ENCODE measurements at regions not wholly inside any gene's neighbourhood (a gene's known extent, or its start where the extent isn't known, plus 50 kb on each side); places are given as distances from the start of the nearest gene placed in this dataset.
"Not testable (repeated sequence)": the region's sequence is repeated elsewhere in the genome, so short reads cannot be mapped to it uniquely, and the experiment has no call there.

DNA sequence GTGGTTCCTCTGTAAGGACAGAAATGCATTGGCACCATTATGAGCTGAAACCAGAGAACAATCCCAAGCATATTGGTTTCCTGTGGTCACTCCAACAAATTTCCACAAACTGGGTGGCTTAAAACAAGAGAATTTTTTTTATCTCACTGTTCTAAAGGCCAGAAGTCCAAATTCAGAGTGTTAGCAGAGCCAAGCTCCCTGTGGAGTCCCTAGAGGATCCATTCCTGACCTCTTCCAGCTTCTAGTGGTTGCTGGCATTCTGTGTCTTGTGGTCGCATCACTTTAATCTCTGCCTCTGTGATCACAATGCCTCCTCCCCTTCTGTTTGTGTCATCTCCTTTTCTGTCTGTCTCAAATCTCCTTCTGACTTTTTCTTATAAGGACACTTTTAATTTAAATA lies 380.3 kb downstream of the NYAP2 start:
- H3K36me3 ChIP-seq (replicated peaks), result no peaks in the 10 kb centered on the region
- no peaks in the 10 kb centered on the region for H3K4me1 ChIP-seq
- H3K27me3 ChIP-seq (ENCODE audit: low read depth), result no peaks in the 10 kb centered on the region
- no peaks in the 10 kb centered on the region for H3K9me3 ChIP-seq
- H3K4me3 ChIP-seq, result no peak overlapping the region
- no peak for DNase-seq (ENCODE audit: low spot score in 2 of 2)
- in situ Hi-C loops (cut with MboI; ENCODE audit: low sequenced_read_pairs), result no loop called here

DNA sequence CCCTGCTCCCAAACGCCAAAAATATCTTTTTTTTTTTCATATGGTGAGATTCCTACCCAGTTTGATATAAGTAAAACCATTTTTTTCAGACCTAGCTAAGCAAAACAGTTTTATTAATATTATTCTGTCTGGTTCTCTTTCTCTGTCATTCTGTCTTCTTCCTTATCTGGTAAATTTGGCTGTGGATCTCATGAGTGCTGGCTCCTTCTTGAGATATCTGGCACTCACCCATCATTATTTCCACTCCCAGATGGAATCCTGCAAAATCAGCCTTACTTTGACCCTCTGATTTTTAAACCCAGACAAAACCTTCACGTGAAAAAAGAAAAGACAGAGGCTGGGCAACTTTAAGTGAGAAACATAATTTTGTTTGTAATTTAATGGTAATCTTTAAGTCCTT lies 373.6 kb downstream of the NYAP2 start:
- no peak overlapping the region for H3K4me3 ChIP-seq
- no peaks in the 10 kb centered on the region for H3K4me1 ChIP-seq
- no peaks in the 10 kb centered on the region for H3K36me3 ChIP-seq (replicated peaks)
- H3K9me3 ChIP-seq, result no peaks in the 10 kb centered on the region
- DNase-seq (ENCODE audit: low spot score in 2 of 2), result no peak
- H3K27me3 ChIP-seq (ENCODE audit: low read depth), result no peaks in the 10 kb centered on the region
- in situ Hi-C loops (cut with MboI; ENCODE audit: low sequenced_read_pairs), result no loop called here

DNA sequence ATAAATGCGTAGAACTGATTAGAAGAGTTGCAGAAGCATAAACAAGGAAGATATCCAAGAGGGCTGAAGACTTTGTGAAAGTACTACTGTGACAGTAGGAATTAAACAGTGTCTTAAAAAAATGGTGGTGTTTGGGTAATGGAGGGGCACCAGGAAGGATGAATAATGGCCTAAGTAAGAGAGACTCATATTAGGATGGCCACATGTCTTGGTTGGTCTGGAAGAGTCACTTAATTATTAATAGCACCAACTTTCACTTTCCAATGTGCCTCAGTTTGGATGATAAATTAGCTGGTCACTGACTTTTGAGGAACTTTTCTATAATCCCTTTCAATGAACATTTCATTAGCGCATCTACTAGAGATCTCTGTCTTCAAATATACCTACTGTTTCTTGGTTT lies 372.2 kb downstream of the NYAP2 start:
- no peak for DNase-seq (ENCODE audit: low spot score in 2 of 2)
- Histone ChIP-seq H3K27me3 (ENCODE audit: low read depth) (no peaks in the 10 kb centered on the region), H3K4me3 (no peak overlapping the region), H3K36me3 (replicated peaks) (no peaks in the 10 kb centered on the region), H3K4me1 (no peaks in the 10 kb centered on the region), H3K9me3 (no peaks in the 10 kb centered on the region)
- in situ Hi-C loops (cut with MboI; ENCODE audit: low sequenced_read_pairs), result no loop called here

DNA sequence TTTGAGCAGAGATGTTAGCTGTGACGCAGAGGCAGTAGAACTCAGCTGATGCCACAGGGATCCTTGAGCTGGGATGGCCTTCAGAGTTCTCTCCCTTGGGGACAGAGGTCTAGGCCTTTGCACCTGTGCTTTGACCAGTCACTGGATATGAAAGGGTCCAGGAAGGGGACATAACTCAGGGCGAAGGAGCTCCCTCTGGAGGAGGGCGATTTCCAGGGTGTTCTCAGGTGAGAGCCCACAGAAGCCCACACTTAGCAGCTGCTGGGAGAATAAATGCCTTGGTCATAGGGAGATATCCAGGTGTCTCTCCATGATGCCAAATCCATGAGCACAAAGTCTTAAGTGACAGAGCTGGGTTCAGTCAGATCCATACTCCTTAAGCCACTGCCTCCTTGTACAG lies 369.2 kb downstream of the NYAP2 start:
- no peaks in the 10 kb centered on the region for H3K4me1 ChIP-seq
- no peaks in the 10 kb centered on the region for H3K36me3 ChIP-seq (replicated peaks)
- H3K27me3 ChIP-seq (ENCODE audit: low read depth), result no peaks in the 10 kb centered on the region
- H3K4me3 ChIP-seq, result no peak overlapping the region
- no peak for DNase-seq (ENCODE audit: low spot score in 2 of 2)
- H3K9me3 ChIP-seq, result no peaks in the 10 kb centered on the region
- in situ Hi-C loops (cut with MboI; ENCODE audit: low sequenced_read_pairs), result no loop called here

DNA sequence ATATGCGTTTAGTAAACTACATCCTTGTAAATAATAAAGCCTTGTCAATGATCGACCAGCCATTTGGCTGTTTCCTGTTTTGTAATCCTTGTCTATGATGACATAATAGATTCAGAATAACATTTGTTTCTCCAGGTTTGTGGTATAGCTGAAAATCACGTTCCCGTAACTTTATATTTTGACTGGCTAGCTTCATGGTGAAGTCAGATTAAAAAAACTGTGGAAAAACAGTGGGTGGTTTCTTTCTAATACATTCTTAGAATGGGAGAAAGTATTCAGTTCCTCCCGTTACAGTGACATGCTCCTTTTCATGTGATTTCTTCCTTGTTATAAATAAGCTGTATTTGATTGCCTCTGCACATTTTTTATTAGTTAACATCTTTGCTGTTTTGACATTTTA lies 366.9 kb downstream of the NYAP2 start:
- H3K27me3 ChIP-seq (ENCODE audit: low read depth), result no peaks in the 10 kb centered on the region
- H3K36me3 ChIP-seq (replicated peaks), result no peaks in the 10 kb centered on the region
- in situ Hi-C loops (cut with MboI; ENCODE audit: low sequenced_read_pairs), result no loop called here
- no peak overlapping the region for H3K4me3 ChIP-seq
- no peaks in the 10 kb centered on the region for H3K9me3 ChIP-seq
- no peak for DNase-seq (ENCODE audit: low spot score in 2 of 2)
- H3K4me1 ChIP-seq, result no peaks in the 10 kb centered on the region

DNA sequence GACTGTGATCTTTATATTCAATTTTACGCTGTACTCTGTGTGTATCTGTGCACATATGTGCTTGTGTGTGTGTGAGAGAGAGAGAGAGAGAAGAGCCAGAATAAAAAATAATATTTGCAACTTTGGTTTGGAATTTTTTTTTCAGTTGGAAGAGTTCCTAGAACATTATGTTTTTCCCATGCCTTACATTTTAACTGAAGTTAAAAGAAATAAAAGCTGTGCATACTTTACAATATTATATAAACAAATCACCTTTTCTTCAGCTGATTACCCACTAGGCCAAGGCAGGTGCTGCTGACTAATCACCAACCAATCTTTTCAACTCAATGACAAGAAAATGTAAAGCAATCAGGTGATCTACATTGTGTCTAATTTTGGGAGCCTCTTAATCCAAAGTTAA lies 366.3 kb downstream of the NYAP2 start:
- Histone ChIP-seq H3K4me3 (no peak overlapping the region), H3K9me3 (no peaks in the 10 kb centered on the region), H3K4me1 (no peaks in the 10 kb centered on the region), H3K36me3 (replicated peaks) (no peaks in the 10 kb centered on the region), H3K27me3 (ENCODE audit: low read depth) (no peaks in the 10 kb centered on the region)
- in situ Hi-C loops (cut with MboI; ENCODE audit: low sequenced_read_pairs), result no loop called here
- no peak for DNase-seq (ENCODE audit: low spot score in 2 of 2)

DNA sequence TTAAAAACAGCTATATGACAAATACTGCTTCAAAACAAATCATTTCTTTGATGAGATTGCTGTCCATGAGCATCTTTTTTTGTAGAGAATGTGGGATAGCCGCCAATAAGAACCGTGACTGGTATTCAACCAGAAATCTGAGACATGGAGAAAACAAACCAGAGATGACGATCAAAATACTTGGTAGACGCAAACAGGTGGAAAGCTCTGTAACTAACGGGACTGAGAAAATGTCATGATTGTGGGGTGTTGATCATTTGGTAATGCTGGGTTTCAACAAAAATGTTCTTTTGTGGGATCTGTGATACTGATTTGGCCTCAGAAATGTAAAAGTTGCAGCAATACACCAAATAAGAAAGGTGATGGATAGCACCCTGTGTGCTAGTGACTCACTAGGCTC lies 364.8 kb downstream of the NYAP2 start:
- no peak overlapping the region for H3K4me3 ChIP-seq
- no peaks in the 10 kb centered on the region for H3K36me3 ChIP-seq (replicated peaks)
- no peaks in the 10 kb centered on the region for H3K27me3 ChIP-seq (ENCODE audit: low read depth)
- H3K4me1 ChIP-seq, result no peaks in the 10 kb centered on the region
- no peaks in the 10 kb centered on the region for H3K9me3 ChIP-seq
- in situ Hi-C loops (cut with MboI; ENCODE audit: low sequenced_read_pairs), result no loop called here
- no peak for DNase-seq (ENCODE audit: low spot score in 2 of 2)

DNA sequence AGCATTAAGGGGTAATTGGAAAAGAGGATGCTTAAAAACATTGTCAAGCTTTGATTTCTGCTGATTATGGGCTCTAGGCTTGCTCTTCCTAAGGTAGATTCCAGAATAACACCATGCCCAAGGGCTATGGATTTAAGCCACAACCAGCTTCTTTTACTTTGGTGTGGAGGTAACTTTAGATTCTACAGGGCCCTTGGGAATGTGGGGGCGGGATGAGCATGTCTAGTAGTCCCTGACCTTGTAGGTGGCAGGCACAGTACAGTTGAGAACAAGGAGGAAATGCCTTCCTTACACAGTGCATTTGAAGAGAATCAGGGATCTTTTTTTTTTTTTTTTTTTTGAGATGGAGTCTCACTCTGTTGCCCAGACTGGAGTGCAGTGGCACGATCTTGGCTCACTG lies 364.2 kb downstream of the NYAP2 start:
- Histone ChIP-seq H3K4me3 (no peak overlapping the region), H3K27me3 (ENCODE audit: low read depth) (no peaks in the 10 kb centered on the region), H3K9me3 (no peaks in the 10 kb centered on the region), H3K36me3 (replicated peaks) (no peaks in the 10 kb centered on the region), H3K4me1 (no peaks in the 10 kb centered on the region)
- DNase-seq (ENCODE audit: low spot score in 2 of 2), result no peak
- in situ Hi-C loops (cut with MboI; ENCODE audit: low sequenced_read_pairs), result no loop called here

DNA sequence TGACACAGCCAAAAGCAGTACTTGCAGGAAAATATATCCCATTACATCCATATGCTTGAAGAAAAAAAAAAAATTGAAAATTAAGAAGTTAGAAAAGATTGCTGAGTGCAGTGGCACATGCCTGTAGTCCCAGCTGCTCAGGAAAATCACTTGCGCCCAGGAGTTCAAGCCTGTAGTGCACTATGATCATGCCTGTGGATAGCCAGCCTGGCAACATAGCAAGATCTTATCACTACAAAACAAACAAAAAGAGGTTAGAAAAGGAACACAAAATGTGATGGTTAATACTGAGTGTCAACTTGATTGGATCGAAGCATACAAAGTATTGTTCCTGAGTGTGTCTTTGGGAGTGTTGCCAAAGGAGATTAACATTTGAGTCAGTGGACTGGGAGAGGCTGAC lies 361.9 kb downstream of the NYAP2 start:
- in situ Hi-C loops (cut with MboI; ENCODE audit: low sequenced_read_pairs), result no loop called here
- H3K4me3 ChIP-seq, result no peak overlapping the region
- DNase-seq (ENCODE audit: low spot score in 2 of 2), result no peak
- no peaks in the 10 kb centered on the region for H3K4me1 ChIP-seq
- no peaks in the 10 kb centered on the region for H3K27me3 ChIP-seq (ENCODE audit: low read depth)
- no peaks in the 10 kb centered on the region for H3K9me3 ChIP-seq
- H3K36me3 ChIP-seq (replicated peaks), result no peaks in the 10 kb centered on the region

DNA sequence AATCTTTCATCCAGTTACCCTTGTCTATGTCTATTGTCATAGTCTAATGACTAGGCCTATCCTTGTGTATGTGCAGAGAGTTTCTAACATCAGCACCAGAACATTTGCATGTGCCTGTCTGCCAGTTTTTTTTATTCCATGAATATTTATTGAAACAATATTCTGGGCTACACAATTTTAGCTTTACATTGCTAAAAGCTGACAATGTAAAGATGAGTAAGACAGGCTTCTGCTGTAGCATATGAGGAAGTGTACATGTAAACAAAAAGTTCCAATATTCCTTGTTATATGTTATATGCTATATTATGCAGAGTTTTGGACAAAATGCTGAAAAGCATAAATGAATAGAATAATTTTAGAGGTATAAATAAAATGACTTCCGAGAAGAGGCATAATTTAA lies 357.7 kb downstream of the NYAP2 start:
- no peak overlapping the region for H3K4me3 ChIP-seq
- no peak for DNase-seq (ENCODE audit: low spot score in 2 of 2)
- in situ Hi-C loops (cut with MboI; ENCODE audit: low sequenced_read_pairs), result no loop called here
- no peaks in the 10 kb centered on the region for H3K9me3 ChIP-seq
- H3K36me3 ChIP-seq (replicated peaks), result no peaks in the 10 kb centered on the region
- H3K4me1 ChIP-seq, result no peaks in the 10 kb centered on the region
- no peaks in the 10 kb centered on the region for H3K27me3 ChIP-seq (ENCODE audit: low read depth)

DNA sequence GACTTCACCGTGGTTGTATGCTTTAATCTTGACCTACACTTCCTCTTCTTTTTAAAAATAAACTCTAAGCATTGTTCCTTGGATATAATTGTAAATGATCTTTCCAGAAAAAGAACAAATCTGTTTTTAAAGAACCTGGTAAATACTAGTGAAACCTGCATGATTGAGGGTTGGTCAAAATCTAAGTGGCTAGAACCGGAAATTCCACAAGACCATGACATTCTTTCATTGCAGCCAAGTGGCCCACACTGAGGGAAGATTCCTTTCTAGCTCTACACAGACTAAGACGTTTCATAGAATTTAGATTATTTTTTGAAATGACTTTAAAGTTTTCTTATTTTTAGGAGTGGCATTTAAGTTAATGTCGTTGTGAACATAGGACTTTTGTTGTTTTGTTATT lies 356.7 kb downstream of the NYAP2 start:
- no peaks in the 10 kb centered on the region for H3K4me1 ChIP-seq
- H3K4me3 ChIP-seq, result no peak overlapping the region
- H3K27me3 ChIP-seq (ENCODE audit: low read depth), result no peaks in the 10 kb centered on the region
- no peaks in the 10 kb centered on the region for H3K9me3 ChIP-seq
- H3K36me3 ChIP-seq (replicated peaks), result no peaks in the 10 kb centered on the region
- DNase-seq (ENCODE audit: low spot score in 2 of 2), result no peak
- in situ Hi-C loops (cut with MboI; ENCODE audit: low sequenced_read_pairs), result no loop called here

DNA sequence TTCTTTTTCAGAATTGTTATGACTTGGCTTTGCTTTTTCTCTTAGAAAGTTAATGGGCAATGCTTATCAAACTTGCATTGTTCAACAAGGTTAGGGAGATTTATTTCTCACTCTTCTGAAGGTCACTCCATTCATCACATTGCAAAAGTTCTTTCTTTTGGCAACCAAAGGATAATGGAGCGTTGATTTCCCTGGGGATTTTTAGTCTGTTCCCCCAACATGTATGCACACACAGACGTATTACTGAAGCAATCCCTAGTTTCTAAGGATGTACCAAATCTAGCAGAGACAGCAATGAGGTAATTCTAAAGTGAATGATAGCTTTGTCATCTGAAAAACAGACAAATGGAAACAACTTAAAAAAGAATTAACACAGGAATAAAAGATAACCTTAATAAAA lies 349.1 kb downstream of the NYAP2 start:
- no peaks in the 10 kb centered on the region for H3K4me1 ChIP-seq
- in situ Hi-C loops (cut with MboI; ENCODE audit: low sequenced_read_pairs), result no loop called here
- DNase-seq (ENCODE audit: low spot score in 2 of 2), result no peak
- H3K36me3 ChIP-seq (replicated peaks), result no peaks in the 10 kb centered on the region
- no peaks in the 10 kb centered on the region for H3K27me3 ChIP-seq (ENCODE audit: low read depth)
- H3K4me3 ChIP-seq, result no peak overlapping the region
- no peaks in the 10 kb centered on the region for H3K9me3 ChIP-seq

DNA sequence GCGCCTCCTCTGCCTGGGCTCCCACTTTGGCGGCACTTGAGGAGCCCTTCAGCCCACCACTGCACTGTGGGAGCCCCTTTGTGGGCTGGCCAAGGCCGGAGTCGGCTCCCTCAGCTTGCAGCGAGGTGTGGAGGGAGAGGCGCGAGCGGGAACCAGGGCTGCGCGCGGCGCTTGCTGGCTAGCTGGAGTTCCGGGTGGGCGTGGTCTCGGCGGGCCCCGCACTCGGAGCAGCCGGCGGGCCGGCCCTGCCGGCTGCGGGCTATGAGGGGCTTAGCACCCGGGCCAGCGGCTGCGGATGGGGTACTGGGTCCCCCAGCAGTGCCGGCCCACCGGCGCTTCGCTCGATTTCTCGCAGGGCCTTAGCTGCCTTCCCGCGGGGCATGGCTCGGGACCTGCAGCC lies 344.5 kb downstream of the NYAP2 start:
- in situ Hi-C loops (cut with MboI; ENCODE audit: low sequenced_read_pairs); DNase-seq (ENCODE audit: low spot score in 2 of 2); H3K4me1 ChIP-seq: not testable (repeated sequence)

DNA sequence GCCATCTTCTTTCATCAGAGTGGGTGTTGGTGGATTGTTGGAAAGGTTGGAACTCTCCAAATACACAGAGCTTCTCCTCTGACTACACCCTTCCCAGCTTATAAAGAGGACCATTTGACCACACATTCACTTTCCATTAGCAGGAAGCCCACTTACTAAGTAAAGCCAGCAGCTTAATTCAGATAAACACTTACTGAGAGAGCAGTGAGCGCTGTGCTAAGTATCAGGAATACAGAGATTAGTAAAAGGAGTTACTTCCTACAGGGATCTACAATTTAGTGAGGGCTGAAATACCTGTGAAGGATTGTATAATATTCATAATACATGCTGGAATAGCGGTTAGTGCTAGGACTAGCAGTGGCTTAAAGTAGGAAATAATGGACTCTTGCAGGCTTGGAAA lies 343.0 kb downstream of the NYAP2 start:
- Histone ChIP-seq H3K27me3 (ENCODE audit: low read depth) (no peaks in the 10 kb centered on the region), H3K9me3 (no peaks in the 10 kb centered on the region), H3K4me3 (no peak overlapping the region), H3K4me1 (no peaks in the 10 kb centered on the region), H3K36me3 (replicated peaks) (no peaks in the 10 kb centered on the region)
- in situ Hi-C loops (cut with MboI; ENCODE audit: low sequenced_read_pairs), result no loop called here
- DNase-seq (ENCODE audit: low spot score in 2 of 2), result no peak

More for the DNA sequence above, 344.5 kb downstream of the NYAP2 start:
- not testable (repeated sequence) for H3K27me3 ChIP-seq (ENCODE audit: low read depth); H3K36me3 ChIP-seq (replicated peaks); H3K4me3 ChIP-seq; H3K9me3 ChIP-seq

DNA sequence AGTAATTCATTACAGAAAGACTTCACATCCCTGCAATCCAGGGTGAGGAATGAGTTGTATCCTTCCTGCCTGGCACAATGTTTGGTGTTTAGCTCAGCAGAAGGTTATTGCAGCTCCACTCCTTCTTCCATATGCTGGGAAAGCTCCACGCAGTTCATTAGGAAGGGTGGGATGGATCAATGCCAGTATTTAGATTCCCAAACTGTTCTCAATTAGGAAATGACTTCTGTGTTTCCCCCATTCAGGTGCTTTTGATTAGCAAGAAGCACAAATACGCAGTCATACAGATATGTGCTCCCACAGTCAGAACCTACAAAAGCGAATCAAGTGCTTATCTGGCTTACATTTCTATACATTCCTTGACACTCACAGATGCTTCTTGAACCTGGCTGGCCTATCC lies 340.6 kb downstream of the NYAP2 start:
- Histone ChIP-seq H3K36me3 (replicated peaks) (no peaks in the 10 kb centered on the region), H3K4me3 (no peak overlapping the region), H3K27me3 (ENCODE audit: low read depth) (no peaks in the 10 kb centered on the region), H3K9me3 (no peaks in the 10 kb centered on the region), H3K4me1 (no peaks in the 10 kb centered on the region)
- no peak for DNase-seq (ENCODE audit: low spot score in 2 of 2)
- in situ Hi-C loops (cut with MboI; ENCODE audit: low sequenced_read_pairs), result no loop called here

Data from HAP-1 (cell line).